WTC11 (cell line): ENCODE measurements at regions not wholly inside any gene's neighbourhood (a gene's known extent, or its start where the extent isn't known, plus 50 kb on each side); places are given as distances from the start of the nearest gene placed in this dataset.

ENCODE experiments used
- ATAC-seq: fragments of 200-7000 bp; cut with Tn5 transposase; 2 replicates; pipeline ENCODE4 v1.10.0; 2021; ENCODE audit warnings: mild to moderate bottlenecking, moderate library complexity
- CTCF ChIA-PET: fragments of 300-600 bp; sonication (Branson Sonifier 250); formaldehyde crosslinking; loops from one replicate; lab custom pipeline; 2021; ENCODE audit warnings: antibody characterized with exemption; lab: Charles Lee
- POLR2A ChIA-PET: fragments of 350-600 bp; sonication (Branson Sonifier 250); formaldehyde crosslinking; loops from one replicate; lab custom pipeline; 2021; ENCODE audit warnings: antibody characterized with exemption; lab: Charles Lee
- DNase-seq: peaks from one replicate; pipeline ENCODE4 v3.0.0; 2021; ENCODE audit warnings: low spot score
- H3K27ac Mint-ChIP-seq: 2 replicates; pipeline ENCODE4 v1.8.0; 2021; ENCODE audit warnings: mixed read lengths
- H3K27me3 Mint-ChIP-seq: 2 replicates; pipeline ENCODE4 v1.8.0; 2021; ENCODE audit warnings: low read depth, mild to moderate bottlenecking, moderate library complexity, mixed read lengths
- H3K36me3 Mint-ChIP-seq: 2 replicates; pipeline ENCODE4 v1.8.0; 2021; ENCODE audit warnings: mixed read lengths
- H3K4me1 Mint-ChIP-seq: 2 replicates; pipeline ENCODE4 v1.8.0; 2022; ENCODE audit warnings: mixed read lengths
- H3K4me3 Mint-ChIP-seq: 2 replicates; pipeline ENCODE4 v1.8.0; 2021; ENCODE audit warnings: mild to moderate bottlenecking, moderate library complexity, mixed read lengths
- H3K9me3 Mint-ChIP-seq: 2 replicates; pipeline ENCODE4 v1.8.0; 2021; ENCODE audit warnings: mixed read lengths
- AFF4 ChIP-seq: sonication (generic); formaldehyde crosslinking; IDR thresholded peaks from 2 replicates; pipeline ENCODE4 v1.8.1; 2023; ENCODE audit warnings: mild to moderate bottlenecking, missing genetic modification reagents, borderline replicate concordance
- AR ChIP-seq: fragments of 250-450 bp; sonication (Bioruptor Pico); IDR thresholded peaks from 2 replicates; pipeline ENCODE4 v1.9.0; 2021; ENCODE audit warnings: mild to moderate bottlenecking
- CDX4 ChIP-seq: fragments of 250-450 bp; sonication (Bioruptor Pico); IDR thresholded peaks from 2 replicates; pipeline ENCODE4 v1.9.0; 2021; ENCODE audit warnings: moderate library complexity, mild to moderate bottlenecking, inconsistent platforms, borderline replicate concordance
- E2F4 ChIP-seq: sonication (generic); formaldehyde crosslinking; IDR thresholded peaks from 2 replicates; pipeline ENCODE4 v1.8.1; 2022; ENCODE audit warnings: low read depth, mild to moderate bottlenecking, moderate library complexity, missing genetic modification reagents, borderline replicate concordance
- E2F5 ChIP-seq: sonication (generic); formaldehyde crosslinking; IDR thresholded peaks from 2 replicates; pipeline ENCODE4 v1.8.1; 2022; ENCODE audit warnings: mild to moderate bottlenecking, moderate library complexity, missing genetic modification reagents
- ELF4 ChIP-seq: sonication (generic); formaldehyde crosslinking; IDR thresholded peaks from 2 replicates; pipeline ENCODE4 v1.8.1; 2022; ENCODE audit warnings: low read depth, mild to moderate bottlenecking, moderate library complexity, missing genetic modification reagents
- FOXJ3 ChIP-seq: sonication (generic); formaldehyde crosslinking; IDR thresholded peaks from 2 replicates; pipeline ENCODE4 v1.9.0; 2021; ENCODE audit warnings: missing genetic modification reagents, mild to moderate bottlenecking, borderline replicate concordance
- GABPB1 ChIP-seq: sonication (generic); formaldehyde crosslinking; IDR thresholded peaks from 2 replicates; pipeline ENCODE4 v1.8.1; 2023; ENCODE audit warnings: mild to moderate bottlenecking, missing genetic modification reagents
- GTF2I ChIP-seq: fragments of 250-450 bp; sonication (Bioruptor Pico); conservative IDR thresholded peaks from 2 replicates; pipeline ENCODE4 v1.4.0; 2021; ENCODE audit warnings: mild to moderate bottlenecking
- HMGA2 ChIP-seq: fragments of 250-450 bp; sonication (Bioruptor Pico); IDR thresholded peaks from 2 replicates; pipeline ENCODE4 v1.4.0; 2021; ENCODE audit warnings: mild to moderate bottlenecking, moderate library complexity
- HMGXB4 ChIP-seq: sonication (generic); formaldehyde crosslinking; IDR thresholded peaks from 2 replicates; pipeline ENCODE4 v1.8.1; 2023; ENCODE audit warnings: mild to moderate bottlenecking, moderate library complexity, missing genetic modification reagents
- IRF2 ChIP-seq: sonication (generic); formaldehyde crosslinking; IDR thresholded peaks from 2 replicates; pipeline ENCODE4 v1.8.0; 2022; ENCODE audit warnings: low read depth, missing genetic modification reagents, borderline replicate concordance
- MXD4 ChIP-seq: fragments of 250-450 bp; sonication (Bioruptor Pico); IDR thresholded peaks from 2 replicates; pipeline ENCODE4 v1.8.0; 2021; ENCODE audit warnings: mild to moderate bottlenecking, moderate library complexity, borderline replicate concordance
- MYBL2 ChIP-seq: sonication (generic); formaldehyde crosslinking; IDR thresholded peaks from 2 replicates; pipeline ENCODE4 v1.8.1; 2023; ENCODE audit warnings: mild to moderate bottlenecking, moderate library complexity, missing genetic modification reagents
- NFATC4 ChIP-seq: fragments of 250-450 bp; sonication (Bioruptor Pico); IDR thresholded peaks from 2 replicates; pipeline ENCODE4 v1.9.0; 2021; ENCODE audit warnings: mild to moderate bottlenecking
- NFYB ChIP-seq: sonication (generic); formaldehyde crosslinking; conservative IDR thresholded peaks from 2 replicates; pipeline ENCODE4 v1.8.0; 2022; ENCODE audit warnings: low read depth, missing genetic modification reagents
- NR2C2 ChIP-seq: sonication (generic); formaldehyde crosslinking; IDR thresholded peaks from 2 replicates; pipeline ENCODE4 v1.8.0; 2022; ENCODE audit warnings: mild to moderate bottlenecking, missing genetic modification reagents
- NR3C1 ChIP-seq: sonication (generic); formaldehyde crosslinking; conservative IDR thresholded peaks from 2 replicates; pipeline ENCODE4 v1.8.1; 2023; ENCODE audit warnings: low read depth, mild to moderate bottlenecking, missing genetic modification reagents
- SMAD3 ChIP-seq: sonication (generic); formaldehyde crosslinking; IDR thresholded peaks from 2 replicates; pipeline ENCODE4 v1.8.0; 2022; ENCODE audit warnings: missing genetic modification reagents, mild to moderate bottlenecking, borderline replicate concordance
- ZNF219 ChIP-seq: sonication (generic); formaldehyde crosslinking; IDR thresholded peaks from 2 replicates; pipeline ENCODE4 v1.8.0; 2023; ENCODE audit warnings: missing genetic modification reagents, mild to moderate bottlenecking, borderline replicate concordance
- ZNF263 ChIP-seq: sonication (generic); formaldehyde crosslinking; IDR thresholded peaks from 2 replicates; pipeline ENCODE4 v1.8.1; 2022; ENCODE audit warnings: low read depth, mild to moderate bottlenecking, moderate library complexity, missing genetic modification reagents
- ZNF423 ChIP-seq: fragments of 250-450 bp; sonication (Bioruptor Pico); IDR thresholded peaks from 2 replicates; pipeline ENCODE4 v2.1.2; 2022; ENCODE audit warnings: mild to moderate bottlenecking, moderate library complexity

- TF ChIP-seq SMAD3 (CRISPR knock-in tag) (no peak), NR3C1 (CRISPR knock-in tag) (no peak), AR (CRISPR knock-in tag) (no peak), FOXJ3 (CRISPR knock-in tag) (no peak), CDX4 (CRISPR knock-in tag) (no peak), AFF4 (no peak)
Measured at GRCh38 chr5:38113456-38113855, 144.9 kb upstream of the EGFLAM start (continued).

- Mint-ChIP-seq H3K27me3 (no peaks in the 10 kb centered on the region), H3K27ac (no peak overlapping the region), H3K9me3 (no peaks in the 10 kb centered on the region), H3K36me3 (no peaks in the 10 kb centered on the region), H3K4me1 (peaks cover 28% of the 10 kb centered on the region), H3K4me3 (no peak overlapping the region)
- DNase-seq (no peak), ATAC-seq (no peak)
- POLR2A ChIA-PET = no interaction called here
- CTCF ChIA-PET = no interaction called here
- TF ChIP-seq GTF2I (CRISPR knock-in tag) (no peak), GABPB1 (no peak), ELF4 (CRISPR knock-in tag) (no peak), ZNF219 (CRISPR knock-in tag) (no peak), MXD4 (CRISPR knock-in tag) (no peak), NR2C2 (no peak), HMGXB4 (no peak), SMAD3 (CRISPR knock-in tag) (no peak), NFYB (CRISPR knock-in tag) (no peak), HMGA2 (CRISPR knock-in tag) (no peak), IRF2 (CRISPR knock-in tag) (no peak), ZNF263 (CRISPR knock-in tag) (no peak), E2F4 (CRISPR knock-in tag) (no peak), E2F5 (CRISPR knock-in tag) (no peak), NFATC4 (CRISPR knock-in tag) (no peak), MYBL2 (no peak), CDX4 (CRISPR knock-in tag) (no peak), ZNF423 (CRISPR knock-in tag) (no peak)
Measured at GRCh38 chr5:38112938-38113337, 145.4 kb upstream of the EGFLAM start.
